Epithelial cell of prostate (primary cell): ENCODE measurements at regions not wholly inside any gene's neighbourhood (a gene's known extent, or its start where the extent isn't known, plus 50 kb on each side); places are given as distances from the start of the nearest gene placed in this dataset.
"Not testable (repeated sequence)": the region's sequence is repeated elsewhere in the genome, so short reads cannot be mapped to it uniquely, and the experiment has no call there.

Experiments
- DNase-seq: peaks from one replicate; pipeline ENCODE4 v3.0.0-alpha.2; 2011; ENCODE audit warnings: low read depth, low spot score
- H3K27ac ChIP-seq: fragments of 450-650 bp; 2 replicates; pipeline ENCODE4 v1.5.1; 2017; ENCODE audit warnings: mild to moderate bottlenecking

DNA sequence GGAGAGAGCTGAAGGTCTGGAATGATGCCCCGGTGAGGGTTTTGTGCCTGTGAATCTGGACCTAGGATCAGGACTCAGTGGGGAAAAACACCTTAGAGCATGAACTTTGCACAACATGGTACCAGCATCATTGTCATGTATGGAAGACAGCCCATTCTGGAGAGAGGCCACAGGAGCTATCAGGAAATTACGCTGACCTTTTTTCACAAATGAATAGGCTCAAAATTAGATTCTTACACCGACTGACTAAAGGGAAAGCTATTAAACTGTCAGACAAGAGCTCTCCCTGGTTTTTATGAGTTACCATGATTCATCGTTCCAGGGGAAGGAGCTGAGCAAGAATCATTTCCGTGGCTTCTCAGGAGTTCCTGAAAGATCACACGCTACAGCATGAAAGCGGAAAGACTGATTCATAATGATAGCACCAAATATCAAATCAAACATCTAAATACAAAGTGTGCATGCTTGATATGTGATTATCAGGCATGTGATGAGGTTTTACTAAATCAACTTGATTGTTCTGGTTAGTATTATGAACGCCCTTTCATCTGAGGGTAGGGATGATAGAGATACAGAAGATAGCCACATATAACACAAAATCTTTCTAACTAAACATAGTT is 224.9 kb upstream of the SMLR1 start:
- peak; percentile 95 for DNase-seq
- H3K27ac ChIP-seq = peak overlapping the region; percentile 92

DNA sequence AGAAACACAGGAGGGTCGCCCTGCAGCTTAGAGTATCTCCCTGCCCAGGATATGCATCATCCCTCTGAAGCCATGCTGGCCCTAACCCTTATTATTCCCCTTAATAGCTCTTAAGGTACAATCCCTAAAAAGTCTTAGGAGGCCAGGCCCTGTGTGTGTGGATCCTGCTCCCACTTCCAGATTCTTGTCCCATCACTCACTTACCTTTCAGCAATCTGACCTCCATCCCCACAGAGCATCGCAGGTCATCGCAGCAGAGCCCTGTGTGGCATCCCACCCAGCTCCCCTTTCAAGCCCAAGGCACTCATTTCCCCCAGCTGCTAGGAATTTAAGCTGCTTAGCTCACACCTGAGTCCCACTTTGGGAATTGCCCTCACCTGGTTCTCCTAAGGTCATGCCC is 223.8 kb upstream of the SMLR1 start:
- DNase-seq = no peak
- peak overlapping the region; percentile 92 for H3K27ac ChIP-seq

DNA sequence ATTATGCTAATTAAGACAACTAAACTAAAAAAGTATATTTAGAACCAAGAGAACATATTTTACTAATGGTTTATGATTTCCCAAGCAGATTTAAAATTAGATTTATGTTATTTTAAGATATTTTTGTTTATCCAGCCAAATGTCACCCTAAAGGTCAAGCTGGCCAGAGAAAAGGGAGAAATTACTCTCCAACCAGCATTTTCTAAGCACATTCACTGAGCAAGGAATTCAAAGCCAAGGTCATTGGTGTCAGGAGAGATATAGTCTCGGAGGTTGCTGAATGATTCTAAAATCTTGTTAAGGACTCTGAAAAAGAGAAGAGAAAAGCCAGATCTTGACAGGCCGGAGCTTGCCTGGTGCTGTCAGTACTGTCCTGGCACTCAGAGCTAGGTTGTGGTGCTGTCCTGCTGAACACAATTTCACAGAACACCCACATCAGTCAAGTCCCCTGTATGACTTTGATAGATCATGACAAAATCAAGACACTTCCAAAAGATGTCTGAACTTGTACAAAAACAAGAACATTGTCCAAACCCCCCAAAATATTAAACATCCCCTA is 222.3 kb upstream of the SMLR1 start:
- no peak overlapping the region for H3K27ac ChIP-seq
- no peak for DNase-seq

DNA sequence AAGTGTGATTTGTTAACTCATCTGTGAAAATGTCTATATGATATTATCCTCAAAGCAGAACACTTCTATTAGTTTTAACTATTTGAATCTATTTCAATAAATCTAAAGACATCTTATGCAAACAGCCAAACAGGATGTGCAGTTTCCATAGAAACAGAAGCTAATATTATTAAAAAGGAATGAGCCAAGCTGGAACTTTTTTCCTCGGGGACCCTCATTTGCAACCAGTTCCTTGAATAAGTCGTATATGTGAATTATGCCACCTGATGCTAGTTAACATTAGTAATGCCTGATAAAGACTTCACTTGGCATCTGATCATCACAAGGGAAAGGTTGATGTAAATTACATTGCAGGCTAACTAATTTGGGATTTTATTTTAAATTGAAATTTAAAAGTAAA is 216.9 kb upstream of the SMLR1 start:
- no peak overlapping the region for H3K27ac ChIP-seq
- DNase-seq = no peak

DNA sequence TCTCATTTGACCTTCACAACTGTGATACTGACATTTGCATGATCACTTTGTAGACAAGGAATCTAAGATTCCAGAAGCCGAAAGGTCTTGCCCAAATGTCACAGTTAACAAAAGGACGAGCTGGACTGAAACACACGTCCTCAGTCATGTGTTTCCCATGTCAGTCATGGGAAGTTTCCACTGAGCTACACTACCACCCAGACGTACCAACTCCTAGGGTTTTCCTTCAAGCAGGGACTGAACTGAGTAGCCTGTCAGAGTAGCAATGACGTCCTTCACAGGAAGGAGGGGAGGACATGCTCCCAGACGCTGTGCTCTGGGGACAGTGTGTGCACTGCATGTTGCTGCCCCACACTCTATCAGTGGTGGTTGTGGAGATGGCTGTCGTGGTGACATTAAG is 215.8 kb upstream of the SMLR1 start:
- H3K27ac ChIP-seq = no peak overlapping the region
- DNase-seq = no peak

DNA sequence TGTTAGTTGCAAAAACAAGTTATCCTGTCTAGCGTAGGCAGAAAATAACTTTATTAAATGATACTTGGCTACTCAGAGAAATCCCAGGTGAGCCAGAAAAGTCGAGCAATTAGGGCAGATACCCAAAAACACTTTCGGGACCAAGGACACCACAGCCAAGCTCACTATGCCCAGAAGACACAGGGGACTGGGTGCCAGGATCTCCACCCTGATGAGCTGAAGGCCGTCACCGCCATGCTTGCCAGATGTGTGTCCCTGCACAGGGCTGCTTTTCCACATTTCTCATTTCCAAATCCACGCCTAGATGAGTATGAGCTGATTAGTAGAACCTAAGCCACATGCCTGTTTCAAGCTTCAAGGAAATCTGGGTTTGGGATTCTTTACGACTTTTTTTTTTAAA is 214.0 kb upstream of the SMLR1 start:
- no peak for DNase-seq
- no peak overlapping the region for H3K27ac ChIP-seq

DNA sequence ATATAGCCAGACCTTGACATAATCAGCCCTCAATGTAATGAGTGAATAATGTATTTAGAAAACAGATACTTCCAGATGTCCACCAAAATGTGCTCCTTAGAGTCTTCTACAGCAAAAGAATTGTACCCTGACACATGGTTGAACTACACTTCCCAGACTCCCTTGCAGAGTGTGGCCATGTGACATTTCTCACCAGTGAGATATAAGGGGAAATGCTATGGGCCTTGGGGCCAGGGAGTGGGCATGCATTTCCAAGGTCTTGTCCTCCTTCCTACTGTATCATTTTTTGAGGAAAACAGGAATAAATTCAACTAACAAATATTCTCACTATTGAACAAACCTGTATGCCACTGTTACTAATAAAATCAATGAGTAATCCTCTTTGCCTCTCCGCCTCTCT is 211.4 kb upstream of the SMLR1 start:
- no peak overlapping the region for H3K27ac ChIP-seq
- no peak for DNase-seq

DNA sequence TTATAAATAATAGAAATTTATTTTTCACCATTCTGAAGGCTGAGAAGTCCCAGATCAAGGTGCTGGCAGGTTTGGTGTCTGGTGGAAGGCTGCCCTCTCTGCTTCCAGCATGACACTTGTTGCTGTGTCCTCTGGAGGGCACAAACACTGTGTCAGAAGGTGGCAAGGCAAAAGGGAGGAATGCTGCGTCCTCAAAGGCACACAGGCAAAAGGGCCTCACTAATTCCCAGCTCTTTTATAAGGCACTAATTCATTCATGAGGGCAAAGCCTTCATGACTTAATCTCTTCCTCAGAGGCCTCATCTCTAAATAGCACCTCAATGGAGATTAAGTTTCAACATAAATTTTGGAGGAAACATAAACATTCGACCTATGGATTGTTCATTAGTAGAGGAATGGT is 209.5 kb upstream of the SMLR1 start:
- no peak for DNase-seq
- H3K27ac ChIP-seq = no peak overlapping the region

DNA sequence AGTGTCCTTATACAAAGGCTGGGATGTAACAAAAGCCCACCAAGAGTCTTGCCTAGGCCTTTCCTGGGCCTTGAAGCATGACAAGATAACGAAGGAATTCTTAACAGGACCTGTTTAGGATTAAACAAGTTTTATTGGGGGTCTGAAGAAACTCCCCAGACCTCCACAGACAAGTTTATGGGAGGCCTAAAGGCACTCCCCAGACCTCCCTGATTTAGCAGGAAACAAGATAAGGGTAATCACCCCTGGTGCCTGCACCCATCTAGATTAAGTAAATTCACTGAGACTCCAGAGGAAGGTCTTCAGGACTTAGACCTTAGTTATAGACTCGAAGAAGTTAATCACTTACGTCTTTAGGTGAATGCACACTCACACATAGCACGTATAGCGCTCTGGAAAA is 208.4 kb upstream of the SMLR1 start:
- DNase-seq, H3K27ac ChIP-seq: not testable (repeated sequence)

DNA sequence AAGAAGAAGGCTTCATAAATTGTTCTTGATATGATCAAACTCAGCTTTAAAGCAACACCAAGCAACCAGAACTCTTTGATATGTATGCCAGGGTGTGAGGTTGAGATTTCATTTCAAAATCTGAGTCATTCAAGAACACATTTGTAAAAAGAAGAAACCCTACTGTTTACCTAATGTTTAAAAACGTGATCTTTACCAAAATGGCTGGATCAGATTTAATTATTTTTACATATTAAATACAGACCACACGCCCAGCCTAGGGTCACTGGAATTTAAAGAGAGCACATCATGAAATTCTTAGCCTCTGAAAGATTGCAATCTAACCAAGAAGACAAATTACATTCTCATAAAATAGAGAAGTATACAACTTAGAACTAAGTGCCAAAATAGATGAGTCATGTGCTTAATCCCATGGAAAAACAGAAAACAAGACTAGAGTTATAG is 206.8 kb upstream of the SMLR1 start:
- H3K27ac ChIP-seq = no peak overlapping the region
- no peak for DNase-seq

DNA sequence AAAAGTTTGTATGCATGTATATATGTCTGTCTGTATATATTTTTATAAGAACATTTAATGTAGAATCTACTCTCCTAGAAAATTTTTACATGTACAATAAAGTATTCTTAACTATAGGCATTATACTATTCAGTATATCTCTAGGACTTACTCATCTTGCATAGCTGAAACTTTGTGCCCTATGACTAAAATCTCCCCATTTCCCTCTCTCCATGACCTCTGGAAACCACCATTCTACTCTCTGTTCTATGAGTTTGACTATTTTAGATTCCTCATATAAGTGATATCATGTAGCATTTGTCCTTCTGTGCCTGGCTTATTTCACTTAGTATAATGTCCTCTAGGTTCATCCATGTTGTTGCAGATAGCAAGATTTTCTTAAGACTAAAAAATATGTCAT is 205.1 kb upstream of the SMLR1 start:
- no peak overlapping the region for H3K27ac ChIP-seq
- DNase-seq = no peak

DNA sequence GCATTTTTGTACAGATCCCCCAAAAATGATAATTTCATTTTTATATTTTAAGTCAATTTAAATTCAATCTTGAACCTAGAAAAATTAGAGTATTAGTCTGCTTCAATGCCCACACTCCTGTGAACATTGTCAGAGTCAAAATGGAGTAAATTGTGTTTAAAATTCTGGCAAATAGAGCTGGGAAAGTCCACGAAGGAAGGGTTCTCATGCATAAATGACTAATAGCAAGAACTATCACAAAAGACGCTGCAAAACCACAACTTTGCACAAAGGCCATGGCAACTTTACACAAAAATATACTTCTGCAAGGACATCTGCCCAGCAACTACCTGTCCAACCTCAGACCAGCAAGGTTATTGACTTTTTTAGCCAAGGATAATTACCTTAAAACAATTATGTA is 203.2 kb upstream of the SMLR1 start:
- no peak for DNase-seq
- H3K27ac ChIP-seq = no peak overlapping the region

DNA sequence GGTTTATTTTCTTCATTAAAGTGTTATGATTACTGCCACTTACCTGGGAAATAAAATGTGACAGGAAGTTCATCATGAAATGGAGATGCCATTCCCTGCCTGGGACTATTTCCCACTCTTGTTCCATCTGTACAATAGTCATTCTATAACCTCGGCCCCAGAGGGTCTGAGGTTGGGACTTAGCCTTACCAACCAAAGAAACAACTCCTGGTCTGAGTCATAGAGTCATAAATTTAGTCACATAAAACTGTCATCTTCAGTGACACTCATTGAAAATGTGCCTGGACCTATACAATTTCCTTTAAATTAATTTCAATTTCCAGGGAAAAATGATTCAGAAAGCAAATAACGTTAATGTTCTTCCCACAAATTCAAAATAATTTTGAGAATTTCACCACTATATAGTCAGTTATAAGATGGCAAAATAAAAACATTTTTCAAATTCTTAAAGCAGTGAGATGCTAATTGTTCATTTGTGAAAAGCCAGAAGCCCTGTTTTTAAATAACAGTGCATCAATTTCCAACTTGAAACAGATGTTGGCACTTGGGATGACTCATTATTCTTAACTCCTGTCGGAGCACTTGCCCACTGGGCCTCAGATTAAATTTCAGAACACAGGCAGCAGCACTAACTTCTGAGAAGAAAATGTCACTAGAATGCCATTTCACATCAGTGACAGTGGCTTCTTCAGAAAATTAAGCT is 201.2 kb upstream of the SMLR1 start:
- DNase-seq = no peak
- no peak overlapping the region for H3K27ac ChIP-seq

DNA sequence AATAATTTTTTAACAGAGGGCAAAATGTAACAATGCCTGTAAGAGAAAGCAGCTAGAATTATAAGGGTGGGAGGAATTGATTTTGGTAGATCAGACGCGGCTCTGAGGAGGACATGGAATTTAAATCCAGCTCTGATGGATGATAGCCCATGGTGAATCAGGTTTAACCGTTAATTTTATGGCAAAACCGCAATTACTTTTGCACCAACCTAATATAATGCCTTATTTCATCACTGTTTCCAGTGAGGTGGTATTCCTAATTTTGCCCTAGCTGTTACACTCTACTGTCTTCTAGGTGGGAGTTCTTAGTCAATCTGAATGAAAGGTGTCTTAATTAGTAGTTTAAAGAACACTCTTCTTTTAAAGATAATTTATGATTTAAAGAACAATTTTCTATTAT is 198.3 kb upstream of the SMLR1 start:
- DNase-seq = no peak
- no peak overlapping the region for H3K27ac ChIP-seq

DNA sequence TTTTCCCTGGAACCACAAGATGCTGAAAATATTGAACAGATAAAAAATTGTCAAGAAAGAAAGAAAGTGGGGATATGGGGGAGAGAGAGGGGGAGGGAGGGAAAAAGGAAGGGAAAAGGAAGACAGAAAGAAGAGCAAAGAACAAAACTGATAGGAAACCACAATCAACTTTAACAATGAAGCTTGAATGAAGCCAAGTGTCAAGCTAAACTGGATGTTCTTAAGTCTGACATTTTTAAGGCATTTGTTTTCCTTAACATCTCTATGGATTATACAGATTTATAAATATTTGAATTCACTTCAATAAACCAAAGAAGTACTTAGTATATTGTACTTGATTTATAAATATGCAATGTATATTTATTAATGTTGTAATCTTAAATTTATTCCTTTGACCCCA is 197.6 kb upstream of the SMLR1 start:
- no peak for DNase-seq
- no peak overlapping the region for H3K27ac ChIP-seq

DNA sequence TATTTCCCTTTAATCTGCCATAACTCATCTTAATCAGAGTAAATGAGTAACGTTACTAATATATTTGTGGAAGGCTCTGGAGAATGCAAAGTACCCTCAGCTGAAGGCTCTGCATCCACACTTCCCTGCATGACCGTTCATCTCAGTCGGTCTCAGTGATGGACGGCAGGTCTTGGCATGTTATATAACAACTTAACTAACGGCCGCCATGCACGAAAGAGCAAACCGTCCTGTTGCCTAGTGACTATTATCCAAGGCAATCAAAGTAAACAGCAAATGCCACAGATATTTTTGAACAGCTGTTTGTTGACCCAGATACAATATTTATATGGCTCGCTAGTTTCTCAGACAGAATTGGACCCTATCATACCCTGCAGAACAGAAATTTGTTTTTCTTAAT is 194.9 kb upstream of the SMLR1 start:
- no peak overlapping the region for H3K27ac ChIP-seq
- no peak for DNase-seq

DNA sequence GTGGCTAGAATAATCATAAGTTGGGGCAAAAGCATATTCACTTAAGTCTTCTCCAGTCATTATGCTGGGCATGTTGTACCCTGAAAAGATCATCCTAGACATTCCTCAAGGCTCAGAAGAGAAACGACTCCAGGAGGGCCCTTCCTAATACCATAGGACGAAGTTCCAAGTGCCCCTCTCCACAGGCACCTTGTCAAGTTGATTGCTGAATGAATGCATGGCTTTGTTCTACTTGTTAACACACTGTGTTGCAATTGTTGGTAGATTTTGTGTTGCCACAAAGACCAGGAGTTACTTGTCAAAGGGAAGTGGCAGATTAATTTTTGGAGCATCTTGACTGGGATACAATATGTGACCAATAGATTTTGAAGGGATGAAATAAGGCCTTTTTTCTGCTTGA is 194.3 kb upstream of the SMLR1 start:
- H3K27ac ChIP-seq = no peak overlapping the region
- no peak for DNase-seq

DNA sequence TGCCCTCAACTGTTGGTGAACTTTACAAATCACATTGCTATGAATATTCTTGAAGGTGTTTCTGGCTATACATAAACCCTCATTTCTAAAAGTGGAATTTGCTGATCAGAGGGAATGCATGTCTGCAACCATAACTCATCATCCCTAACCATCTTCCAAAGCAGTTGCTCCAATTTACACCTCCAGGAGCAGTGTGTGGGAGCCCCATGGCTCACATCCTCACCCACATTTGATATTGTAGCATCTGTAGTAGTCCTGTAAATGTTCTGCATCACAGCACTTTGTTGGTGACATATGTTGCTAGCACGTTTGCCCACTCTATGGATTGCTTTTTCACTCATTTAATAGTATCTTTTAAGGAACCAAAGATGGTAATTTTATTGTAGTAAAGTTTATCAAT is 183.8 kb upstream of the SMLR1 start:
- no peak for DNase-seq
- H3K27ac ChIP-seq = no peak overlapping the region

DNA sequence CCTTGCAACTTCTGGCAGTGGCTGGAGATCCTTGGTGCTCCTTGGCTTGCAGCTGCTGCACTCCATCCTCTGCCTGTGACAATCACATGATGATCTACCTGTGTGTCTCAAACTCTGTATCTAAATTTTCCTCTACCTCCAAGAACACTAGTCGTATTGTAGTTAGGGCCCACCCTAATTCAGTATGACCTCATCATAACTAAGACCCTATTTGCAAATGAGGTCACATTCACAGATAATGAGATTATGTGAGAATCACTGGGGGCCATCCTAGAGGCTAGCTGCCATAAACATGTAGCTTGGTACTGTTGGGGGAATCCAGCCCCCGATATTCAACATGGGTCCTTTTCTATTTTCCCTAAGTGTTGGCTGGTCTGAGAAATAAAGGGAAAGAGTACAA is 183.0 kb upstream of the SMLR1 start:
- no peak overlapping the region for H3K27ac ChIP-seq
- no peak for DNase-seq

DNA sequence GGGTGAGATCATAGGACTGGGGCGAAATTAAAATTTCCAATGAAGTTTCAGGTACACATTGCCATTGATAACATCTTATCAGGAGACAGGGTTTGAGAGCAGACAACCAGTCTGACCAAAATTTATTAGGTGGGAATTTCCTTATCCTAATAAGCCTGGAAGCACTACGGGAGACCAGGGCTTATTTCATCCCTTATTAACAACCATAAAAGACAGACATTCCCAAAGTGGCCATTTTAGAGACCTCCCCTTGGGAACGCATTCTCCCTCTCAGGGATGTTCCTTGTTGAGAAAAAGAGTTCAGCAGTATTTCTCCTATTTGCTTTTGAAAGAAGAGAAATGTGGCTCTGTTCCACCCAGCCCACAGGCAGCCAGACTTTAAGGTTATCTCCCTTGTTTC is 182.4 kb upstream of the SMLR1 start:
- not testable (repeated sequence) for DNase-seq, H3K27ac ChIP-seq

DNA sequence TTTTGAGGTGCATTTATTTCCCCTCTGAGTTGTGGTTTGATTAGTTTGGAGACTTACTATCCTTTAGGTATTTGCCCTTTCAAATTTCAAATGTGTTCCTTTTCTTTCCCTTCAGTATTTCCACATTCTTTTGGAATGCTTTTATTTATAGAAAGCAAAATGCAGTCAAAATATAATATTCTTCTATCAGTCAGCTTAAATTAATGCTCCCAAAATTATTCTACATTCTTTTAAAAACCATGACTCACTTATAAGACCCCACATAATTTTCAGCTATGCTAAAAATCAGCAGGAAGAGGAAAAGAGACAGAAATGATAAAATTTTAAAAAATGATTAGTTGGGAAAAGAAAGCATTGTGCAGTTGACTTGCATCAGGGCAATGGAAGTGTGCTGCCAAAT is 180.0 kb upstream of the SMLR1 start:
- DNase-seq = no peak
- no peak overlapping the region for H3K27ac ChIP-seq

DNA sequence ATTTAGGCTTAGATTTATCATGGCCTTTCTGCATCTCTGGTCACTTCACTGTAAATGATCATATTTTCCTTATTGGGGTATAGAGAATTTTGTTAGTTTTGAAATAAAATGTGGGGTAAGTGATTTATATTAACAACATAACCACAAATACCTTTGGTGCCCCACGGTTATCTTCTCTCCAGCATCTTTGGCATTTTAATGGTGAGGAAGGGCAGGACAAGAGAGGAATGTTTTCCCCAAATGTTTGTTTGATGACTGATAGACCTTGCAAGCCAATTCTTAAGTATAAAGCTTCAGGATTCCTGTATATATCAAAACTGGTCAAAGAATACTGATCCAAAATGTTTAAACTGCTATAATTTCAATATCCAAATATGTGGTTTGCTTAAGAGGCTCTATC is 171.6 kb upstream of the SMLR1 start:
- H3K27ac ChIP-seq = no peak overlapping the region
- no peak for DNase-seq
